Astrocyte of the cerebellum (primary cell): ENCODE measurements at regions not wholly inside any gene's neighbourhood (a gene's known extent, or its start where the extent isn't known, plus 50 kb on each side); places are given as distances from the start of the nearest gene placed in this dataset.
"Not testable (repeated sequence)": the region's sequence is repeated elsewhere in the genome, so short reads cannot be mapped to it uniquely, and the experiment has no call there.

Experiments
- DNase-seq: peaks from one replicate; pipeline ENCODE4 v3.0.0-alpha.2; 2011; ENCODE audit warnings: low read depth
- H3K4me3 ChIP-seq: 2 replicates; pipeline ENCODE4 v1.5.1; 2011; ENCODE audit warnings: mild to moderate bottlenecking, low read depth, low read length, moderate library complexity
- in situ Hi-C: cut with HindIII; loops from 2 replicates; pipeline ENCODE4 v1.10.0; 2017; ENCODE audit warnings: low sequenced_read_pairs
- TF ChIP-seq, protein P1 (sequence below): IDR thresholded peaks from 2 replicates; pipeline ENCODE4 v1.5.1; 2012; ENCODE audit warnings: low read length, low read depth, moderate library complexity, mild to moderate bottlenecking; ENCODE audit errors: missing control alignments

DNA sequence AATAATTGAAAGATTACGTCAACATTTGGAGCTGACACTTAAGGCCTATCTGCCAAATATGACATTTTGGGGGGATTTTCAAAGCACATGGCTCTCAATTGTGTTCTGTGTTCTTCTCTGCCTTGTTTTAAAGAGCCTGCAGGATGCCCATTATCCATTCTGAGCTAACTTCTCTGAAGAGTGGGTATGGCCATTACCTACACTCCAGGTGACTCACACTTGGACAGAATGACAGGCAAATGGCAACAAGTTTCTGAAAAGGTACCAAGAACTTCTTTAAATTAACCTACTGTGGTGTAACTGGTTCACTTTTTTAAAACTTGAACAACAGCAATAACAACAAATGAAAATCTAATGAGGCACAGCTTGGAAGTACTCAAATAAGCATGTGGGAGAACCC, 834.9 kb upstream of the SLC39A10 start:
- DNase-seq: no peak
- TF ChIP-seq, protein P1, sequence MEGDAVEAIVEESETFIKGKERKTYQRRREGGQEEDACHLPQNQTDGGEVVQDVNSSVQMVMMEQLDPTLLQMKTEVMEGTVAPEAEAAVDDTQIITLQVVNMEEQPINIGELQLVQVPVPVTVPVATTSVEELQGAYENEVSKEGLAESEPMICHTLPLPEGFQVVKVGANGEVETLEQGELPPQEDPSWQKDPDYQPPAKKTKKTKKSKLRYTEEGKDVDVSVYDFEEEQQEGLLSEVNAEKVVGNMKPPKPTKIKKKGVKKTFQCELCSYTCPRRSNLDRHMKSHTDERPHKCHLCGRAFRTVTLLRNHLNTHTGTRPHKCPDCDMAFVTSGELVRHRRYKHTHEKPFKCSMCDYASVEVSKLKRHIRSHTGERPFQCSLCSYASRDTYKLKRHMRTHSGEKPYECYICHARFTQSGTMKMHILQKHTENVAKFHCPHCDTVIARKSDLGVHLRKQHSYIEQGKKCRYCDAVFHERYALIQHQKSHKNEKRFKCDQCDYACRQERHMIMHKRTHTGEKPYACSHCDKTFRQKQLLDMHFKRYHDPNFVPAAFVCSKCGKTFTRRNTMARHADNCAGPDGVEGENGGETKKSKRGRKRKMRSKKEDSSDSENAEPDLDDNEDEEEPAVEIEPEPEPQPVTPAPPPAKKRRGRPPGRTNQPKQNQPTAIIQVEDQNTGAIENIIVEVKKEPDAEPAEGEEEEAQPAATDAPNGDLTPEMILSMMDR: no peak
- in situ Hi-C loops: no loop called here
- no peak overlapping the region for H3K4me3 ChIP-seq

DNA sequence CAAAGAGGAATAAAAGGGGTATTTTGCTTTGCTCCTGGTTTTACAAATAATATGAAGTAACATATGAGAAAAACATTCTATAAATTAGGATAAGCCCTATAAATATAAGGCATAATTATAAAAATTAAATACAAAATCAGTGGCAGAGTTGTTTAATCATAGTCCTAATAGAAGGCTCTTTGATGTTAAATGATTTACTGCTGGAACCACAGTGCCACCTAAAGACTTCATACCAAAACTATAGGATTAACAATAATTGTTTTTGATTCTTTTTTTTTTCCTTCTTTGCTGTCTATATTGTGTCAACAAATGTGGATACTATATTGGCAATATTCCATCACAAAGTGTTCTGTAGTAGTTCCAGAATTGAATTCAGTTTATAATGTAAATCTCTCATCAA, 837.7 kb upstream of the SLC39A10 start:
- TF ChIP-seq, protein P1: no peak
- in situ Hi-C loops: no loop called here
- DNase-seq: no peak
- no peak overlapping the region for H3K4me3 ChIP-seq

DNA sequence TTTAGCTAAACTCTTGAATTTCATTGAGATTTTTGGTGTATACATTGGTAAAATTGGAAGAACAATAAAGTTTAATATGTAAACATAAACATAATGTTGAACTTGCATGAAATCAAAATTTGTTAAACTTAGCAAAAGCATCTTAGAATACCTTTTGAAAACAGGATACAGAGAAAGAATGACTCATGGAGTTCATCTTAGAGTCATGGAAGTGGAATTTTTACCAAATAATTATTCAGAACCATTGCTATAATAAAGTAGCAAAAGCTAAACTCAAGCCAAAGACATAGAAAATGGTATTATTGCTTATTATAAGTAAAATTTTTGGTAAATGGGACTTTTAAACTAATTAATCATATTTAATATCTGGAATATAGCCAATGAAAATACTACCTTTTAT, 841.6 kb upstream of the SLC39A10 start:
- in situ Hi-C loops: no loop called here
- no peak overlapping the region for H3K4me3 ChIP-seq
- TF ChIP-seq, protein P1: no peak
- no peak for DNase-seq

DNA sequence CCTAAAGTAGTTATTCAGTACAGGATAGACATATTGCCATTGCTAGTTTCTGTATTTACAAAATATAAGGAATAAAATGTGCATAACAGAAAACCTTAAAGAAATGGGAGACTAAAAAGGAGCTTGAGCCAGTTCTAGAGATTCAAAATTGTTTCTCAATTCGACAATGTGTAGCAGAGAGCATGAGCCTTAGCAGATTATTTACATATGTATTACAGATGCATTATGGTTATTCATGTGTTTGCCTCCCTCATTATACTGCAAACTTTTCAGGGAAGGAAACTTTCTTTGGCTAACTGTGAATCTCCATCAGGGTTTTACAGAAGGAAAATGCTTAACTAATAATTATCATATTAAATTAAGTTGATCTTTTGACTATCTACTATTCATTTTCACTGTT, 854.4 kb upstream of the SLC39A10 start:
- no peak for DNase-seq
- in situ Hi-C loops: no loop called here
- TF ChIP-seq, protein P1: no peak
- H3K4me3 ChIP-seq: no peak overlapping the region

DNA sequence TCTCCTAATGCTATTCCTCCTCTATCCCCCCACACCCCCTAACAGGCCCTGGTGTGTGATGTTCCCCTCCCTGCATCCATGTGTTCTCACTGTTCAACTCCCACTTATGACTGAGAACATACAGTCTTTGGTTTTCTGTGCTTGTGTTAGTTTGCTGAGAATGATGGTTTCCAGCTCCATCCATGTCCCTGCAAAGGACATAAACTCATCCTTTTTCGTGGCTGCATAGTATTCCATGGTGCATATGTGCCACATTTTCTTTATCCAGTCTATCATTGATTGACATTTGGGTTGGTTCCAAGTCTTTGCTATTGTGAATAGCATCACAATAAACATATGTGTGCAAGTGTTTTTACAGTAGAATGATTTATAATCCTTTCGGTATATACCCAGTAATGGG, 870.0 kb upstream of the SLC39A10 start:
- DNase-seq, in situ Hi-C loops, H3K4me3 ChIP-seq: not testable (repeated sequence)

DNA sequence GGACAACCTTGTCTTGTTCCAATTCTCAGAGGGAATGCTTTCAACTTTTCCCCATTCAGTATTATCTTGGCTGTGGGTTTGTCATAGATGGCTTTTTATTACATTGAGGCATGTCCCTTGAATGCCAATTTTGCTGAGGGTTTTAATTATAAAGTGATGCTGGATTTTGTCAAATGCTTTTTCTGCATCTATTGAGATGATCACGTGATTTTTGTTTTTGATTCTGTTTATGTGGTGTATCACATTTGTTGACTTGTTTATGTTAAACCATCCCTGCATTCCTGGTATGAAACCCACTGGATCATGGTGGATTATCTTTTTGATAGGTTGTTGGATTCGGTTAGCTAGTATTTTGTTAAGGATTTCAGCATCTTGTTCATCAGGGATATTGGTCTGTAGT, 885.6 kb upstream of the SLC39A10 start:
- DNase-seq, H3K4me3 ChIP-seq, in situ Hi-C loops: not testable (repeated sequence)

DNA sequence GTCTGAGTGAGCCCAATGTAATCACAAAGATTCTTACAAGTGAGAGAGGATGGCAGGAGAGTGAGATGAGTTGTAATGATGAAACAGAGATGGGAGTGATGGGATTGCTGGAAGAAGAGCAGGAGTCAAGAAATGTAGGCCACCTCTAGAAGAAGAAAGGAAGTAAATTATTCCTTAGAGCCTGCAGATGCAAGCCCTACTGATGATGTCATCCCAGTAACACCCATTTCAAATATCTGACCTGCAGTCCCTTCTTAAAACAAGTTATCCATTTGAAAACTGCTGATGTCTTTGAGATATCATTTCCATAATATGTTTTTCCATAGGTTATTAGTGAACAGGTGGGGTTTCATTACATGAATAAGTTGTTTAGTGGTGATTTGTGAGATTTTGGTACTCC, 888.0 kb upstream of the SLC39A10 start:
- TF ChIP-seq, protein P1: no peak
- in situ Hi-C loops: no loop called here
- H3K4me3 ChIP-seq: no peak overlapping the region
- no peak for DNase-seq

DNA sequence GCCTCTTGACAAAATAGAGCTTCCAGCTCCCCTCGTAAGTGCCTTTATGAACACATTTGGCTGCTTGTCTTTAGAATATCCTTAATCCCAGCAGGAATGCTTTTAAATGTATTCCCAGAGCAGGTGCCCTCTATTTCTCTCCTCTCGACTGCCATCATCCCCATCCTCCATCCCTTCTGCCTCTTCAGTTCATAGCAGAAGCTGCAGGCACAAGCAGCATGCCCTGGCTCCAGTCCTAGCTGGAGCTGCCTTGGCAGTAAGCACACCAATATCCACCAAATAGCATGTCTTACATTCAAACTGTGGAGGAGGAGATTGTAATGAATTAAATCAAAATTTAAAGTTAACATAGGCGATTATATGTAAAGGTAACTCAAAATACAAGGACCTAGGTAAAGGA, 891.3 kb upstream of the SLC39A10 start:
- no peak overlapping the region for H3K4me3 ChIP-seq
- TF ChIP-seq, protein P1: no peak
- DNase-seq: no peak
- in situ Hi-C loops: no loop called here
